A549 (cell line): ENCODE measurements at regions not wholly inside any gene's neighbourhood (a gene's known extent, or its start where the extent isn't known, plus 50 kb on each side); places are given as distances from the start of the nearest gene placed in this dataset.

Experiments
- ATAC-seq, 2 experiments: fragments of 200-7000 bp in 1 of 2; fragments of >200 bp in 1 of 2; cut with Nextera tagmentation in 1 of 2; cut with Tn5 transposase in 1 of 2; 3 replicates each; pipeline versions ENCODE4 v1.8.0 to v1.9.1; 2018 to 2020; ENCODE audit warnings: mild to moderate bottlenecking in 1 of 2, moderate library complexity in 1 of 2
- CTCF ChIA-PET: fragments of 300-600 bp; sonication (Branson Sonifier 250); formaldehyde crosslinking; extraction: SDS; loops from one replicate; lab custom pipeline; 2021; ENCODE audit warnings: antibody characterized with exemption, inconsistent platforms; lab: Yijun Ruan, JAX
- POLR2A ChIA-PET: fragments of 350-600 bp; formaldehyde crosslinking; extraction: SDS; loops from one replicate; lab custom pipeline; 2021; ENCODE audit warnings: antibody characterized with exemption, inconsistent platforms; lab: Yijun Ruan, JAX
- DNase-seq, 2 experiments: peaks; one replicate each; pipeline versions ENCODE4 v3.0.0 to v3.0.0-alpha.2; 2011 to 2016; ENCODE audit warnings: low read depth in 1 of 2, low spot score in 1 of 2
- FAIRE-seq: peaks from 2 replicates; lab custom pipeline; 2011; peaks lifted over from hg19 to GRCh38; lab: Jason Lieb, UNC
- H3K27ac ChIP-seq, 2 experiments: fragments of >200 bp; sonication (Bioruptor Twin); formaldehyde crosslinking; 3 replicates each; pipeline ENCODE4 v1.5.1; 2016 to 2017
- H3K4me1 ChIP-seq: fragments of >200 bp; sonication (Bioruptor Twin); formaldehyde crosslinking; 3 replicates; pipeline ENCODE4 v1.6.1; 2016
- H3K4me2 ChIP-seq: fragments of >200 bp; sonication (Bioruptor Twin); formaldehyde crosslinking; 3 replicates; pipeline ENCODE4 v1.6.1; 2016
- H3K4me3 ChIP-seq: fragments of >200 bp; sonication (Bioruptor Twin); formaldehyde crosslinking; 3 replicates; pipeline ENCODE4 v1.5.1; 2016
- H3K9me3 ChIP-seq: fragments of >200 bp; sonication (Bioruptor Twin); formaldehyde crosslinking; 3 replicates; pipeline ENCODE4 v1.6.1; 2016
- CHD4 ChIP-seq: fragments of 200-600 bp; sonication (generic); IDR thresholded peaks from 2 replicates; pipeline ENCODE4 v1.6.1; 2016; ENCODE audit warnings: antibody characterized with exemption, mild to moderate bottlenecking, borderline replicate concordance
- EHF ChIP-seq: fragments of 250-450 bp; sonication (Bioruptor Pico); IDR thresholded peaks from 2 replicates; pipeline ENCODE4 v1.5.0; 2020; ENCODE audit warnings: mild to moderate bottlenecking
- EHMT2 ChIP-seq: fragments of 200-600 bp; sonication (generic); IDR thresholded peaks from 2 replicates; pipeline ENCODE4 v1.6.1; 2016; ENCODE audit warnings: antibody characterized with exemption, low read depth, mild to moderate bottlenecking, moderate library complexity
- EP300 ChIP-seq, 2 experiments: fragments of >200 bp; sonication (Bioruptor Twin); formaldehyde crosslinking; IDR thresholded peaks; 2 replicates in 1 of 2; 3 replicates in 1 of 2; pipeline ENCODE4 v1.6.1; 2016 to 2017
- FOSB ChIP-seq: fragments of 250-450 bp; sonication (Bioruptor Pico); IDR thresholded peaks from 2 replicates; pipeline ENCODE4 v1.5.0; 2020; ENCODE audit warnings: mild to moderate bottlenecking, moderate library complexity
- FOXS1 ChIP-seq: fragments of 250-450 bp; sonication (Bioruptor Pico); IDR thresholded peaks from 2 replicates; pipeline ENCODE4 v1.5.0; 2020; ENCODE audit warnings: mild to moderate bottlenecking, moderate library complexity
- GATA3 ChIP-seq: IDR thresholded peaks from 2 replicates; pipeline ENCODE4 v1.6.1; 2012; ENCODE audit warnings: borderline replicate concordance
- HDAC2 ChIP-seq: fragments of 200-600 bp; sonication (generic); IDR thresholded peaks from 2 replicates; pipeline ENCODE4 v1.6.1; 2016
- HEYL ChIP-seq: fragments of 250-450 bp; sonication (Bioruptor Pico); IDR thresholded peaks from 2 replicates; pipeline ENCODE4 v1.8.0; 2021; ENCODE audit warnings: mild to moderate bottlenecking, moderate library complexity
- HOXB5 ChIP-seq: fragments of 250-450 bp; sonication (Bioruptor Pico); IDR thresholded peaks from 2 replicates; pipeline ENCODE4 v1.5.0; 2020; ENCODE audit warnings: mild to moderate bottlenecking, moderate library complexity
- JUN ChIP-seq, 2 experiments: fragments of >200 bp; sonication (Bioruptor Twin); formaldehyde crosslinking; IDR thresholded peaks; 2 replicates in 1 of 2; 3 replicates in 1 of 2; pipeline ENCODE4 v1.6.1; 2016 to 2017
- JUNB ChIP-seq: fragments of >200 bp; sonication (Bioruptor Twin); formaldehyde crosslinking; IDR thresholded peaks from 2 replicates; pipeline ENCODE4 v1.6.1; 2016
- MYC ChIP-seq: IDR thresholded peaks from 2 replicates; pipeline ENCODE4 v1.6.1; 2012; ENCODE audit warnings: mild to moderate bottlenecking, inconsistent platforms, low read length, improper control_type of control experiment, borderline replicate concordance
- NPAS2 ChIP-seq: fragments of 250-450 bp; sonication (Bioruptor Pico); IDR thresholded peaks from 2 replicates; pipeline ENCODE4 v1.8.0; 2022; ENCODE audit warnings: mild to moderate bottlenecking, moderate library complexity, borderline replicate concordance
- POLR2AphosphoS2 ChIP-seq: conservative IDR thresholded peaks from 2 replicates; pipeline ENCODE4 v1.6.1; 2012; ENCODE audit warnings: low read length, improper control_type of control experiment, inconsistent platforms
- RFX5 ChIP-seq: fragments of 450-650 bp; IDR thresholded peaks from 2 replicates; pipeline ENCODE4 v1.7.1; 2014; ENCODE audit warnings: antibody characterized with exemption, mild to moderate bottlenecking, moderate library complexity
- RNF2 ChIP-seq: fragments of 200-600 bp; sonication (generic); IDR thresholded peaks from 2 replicates; pipeline ENCODE4 v1.6.1; 2016; ENCODE audit warnings: low read depth, mild to moderate bottlenecking, antibody characterized with exemption, moderate library complexity, borderline replicate concordance
- ZC3H11A ChIP-seq: fragments of 450-650 bp; IDR thresholded peaks from 2 replicates; pipeline ENCODE4 v1.6.1; 2014; ENCODE audit warnings: antibody characterized with exemption, mild to moderate bottlenecking
- WGBS: methylation state at CpG from one replicate; pipeline ENCODE4 v1.1.6; 2017; ENCODE audit errors: missing lambda C conversion rate; 5-methylcytosine and 5-hydroxymethylcytosine counted together
- TF ChIP-seq, protein P1 (sequence below): fragments of >200 bp; sonication (Bioruptor Twin); formaldehyde crosslinking; IDR thresholded peaks from 2 replicates; pipeline ENCODE4 v1.6.1; 2016
- TF ChIP-seq, protein P2 (sequence below): fragments of 250-450 bp; sonication (Bioruptor Pico); IDR thresholded peaks from 2 replicates; pipeline ENCODE4 v1.5.0; 2020; ENCODE audit warnings: low read depth, mild to moderate bottlenecking, moderate library complexity
- TF ChIP-seq, protein P3 (sequence below): fragments of 150-350 bp; IDR thresholded peaks from 2 replicates; pipeline ENCODE4 v1.6.1; 2014; ENCODE audit warnings: low read depth, mild to moderate bottlenecking, low read length
- TF ChIP-seq, protein P4 (sequence below): fragments of 200-600 bp; sonication (generic); IDR thresholded peaks from 2 replicates; pipeline ENCODE4 v1.6.1; 2016; ENCODE audit warnings: antibody characterized with exemption, mild to moderate bottlenecking, moderate library complexity
- TF ChIP-seq, protein P5 (sequence below): IDR thresholded peaks from 2 replicates; pipeline ENCODE4 v1.6.1; 2012

DNA sequence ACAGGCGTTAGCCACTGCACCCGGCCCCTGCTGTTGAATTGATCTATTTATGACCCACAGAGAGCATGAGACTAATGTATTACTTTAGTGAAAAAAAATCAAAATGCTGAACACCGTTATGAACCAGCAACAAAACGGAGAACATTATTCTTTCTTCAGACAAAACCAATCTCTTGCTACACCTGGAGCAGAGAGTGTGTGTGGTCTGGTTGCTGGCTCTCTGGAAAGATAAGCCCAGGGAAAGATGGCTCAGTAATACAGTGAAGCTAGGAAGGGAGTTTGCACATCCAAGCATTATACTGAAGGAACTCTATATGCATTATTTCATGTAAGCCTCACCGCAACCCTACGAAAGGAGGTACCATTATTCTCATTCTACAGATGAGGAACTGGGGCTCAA lies 117.0 kb downstream of the GLUL start (continued):
- TF ChIP-seq, protein P1, sequence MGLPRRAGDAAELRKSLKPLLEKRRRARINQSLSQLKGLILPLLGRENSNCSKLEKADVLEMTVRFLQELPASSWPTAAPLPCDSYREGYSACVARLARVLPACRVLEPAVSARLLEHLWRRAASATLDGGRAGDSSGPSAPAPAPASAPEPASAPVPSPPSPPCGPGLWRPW: no peak
- TF ChIP-seq, all 56 proteins: peak for 0

DNA sequence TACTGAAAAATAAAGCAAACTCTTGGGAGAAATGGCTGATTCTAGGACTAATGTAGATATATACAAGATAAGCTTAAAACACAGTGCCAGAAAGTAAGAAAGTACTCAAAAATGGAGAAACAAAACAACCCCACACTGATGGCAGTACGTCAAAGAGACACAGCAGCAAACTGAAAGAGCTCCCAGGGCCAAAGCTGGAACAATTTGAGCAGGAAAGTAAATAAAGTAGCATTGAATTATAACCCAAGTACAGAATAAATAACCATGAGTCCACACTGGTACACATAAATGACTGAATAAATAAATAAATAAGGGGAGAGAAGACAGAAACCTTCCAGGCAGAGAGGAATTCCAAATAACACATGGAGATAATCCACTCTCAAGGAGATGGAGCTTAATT lies 120.9 kb downstream of the GLUL start:
- ATAC-seq (no peak), FAIRE-seq (no peak), DNase-seq (no peak)

DNA sequence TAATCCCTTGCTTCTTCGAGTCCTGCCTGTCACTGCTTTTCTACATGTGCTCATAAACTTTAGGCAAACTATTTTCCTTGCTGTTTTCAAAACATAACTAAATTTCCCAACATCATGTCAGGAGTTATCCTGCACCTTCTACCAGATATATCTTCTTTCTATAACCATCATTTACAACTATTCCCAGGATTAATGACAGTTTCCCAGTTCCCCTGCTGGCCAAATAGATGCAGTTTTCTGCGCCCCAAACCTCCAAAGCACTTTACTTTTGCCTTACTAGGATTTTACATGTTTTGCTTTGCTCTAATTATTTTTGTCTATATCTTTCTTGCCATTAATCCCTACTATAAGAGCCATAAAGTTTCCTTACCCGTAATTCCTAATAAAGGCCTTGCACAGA lies 122.5 kb downstream of the GLUL start:
- no peak overlapping the region for H3K4me2 ChIP-seq
- H3K27ac ChIP-seq: no peak overlapping the region
- H3K9me3 ChIP-seq: no peaks in the 10 kb centered on the region
- TF ChIP-seq RFX5 (no peak), ZC3H11A (no peak), FOXS1 (CRISPR knock-in tag) (no peak), MYC (no peak)
- TF ChIP-seq, protein P1: no peak
- TF ChIP-seq, protein P2, sequence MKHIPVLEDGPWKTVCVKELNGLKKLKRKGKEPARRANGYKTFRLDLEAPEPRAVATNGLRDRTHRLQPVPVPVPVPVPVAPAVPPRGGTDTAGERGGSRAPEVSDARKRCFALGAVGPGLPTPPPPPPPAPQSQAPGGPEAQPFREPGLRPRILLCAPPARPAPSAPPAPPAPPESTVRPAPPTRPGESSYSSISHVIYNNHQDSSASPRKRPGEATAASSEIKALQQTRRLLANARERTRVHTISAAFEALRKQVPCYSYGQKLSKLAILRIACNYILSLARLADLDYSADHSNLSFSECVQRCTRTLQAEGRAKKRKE (CRISPR knock-in tag): no peak
- TF ChIP-seq, all 56 proteins: peak for 0
- 73% methylated on average over 3 of the region's 3 CpGs for WGBS
- no peak overlapping the region for H3K4me3 ChIP-seq
- ChIA-PET CTCF (no interaction called here), POLR2A (no interaction called here)
- ATAC-seq (no peak), DNase-seq (no peak), FAIRE-seq (no peak)
- no peaks in the 10 kb centered on the region for H3K4me1 ChIP-seq

More for the DNA sequence above, 120.9 kb downstream of the GLUL start:
- POLR2A ChIA-PET: no interaction called here
- H3K9me3 ChIP-seq: no peaks in the 10 kb centered on the region
- H3K4me3 ChIP-seq: no peak overlapping the region
- no peak overlapping the region for H3K4me2 ChIP-seq
- 19% methylated on average over 1 of the region's 1 CpG for WGBS
- CTCF ChIA-PET: interaction anchor here (1.2 kb wide), 1 partner anchor 28 kb away, joined by 3 read pairs; no protein-coding TSS in a partner anchor
- H3K27ac ChIP-seq: no peak overlapping the region
- no peaks in the 10 kb centered on the region for H3K4me1 ChIP-seq
- TF ChIP-seq FOSB: no peak
- no peak for TF ChIP-seq EHMT2
- no peak for TF ChIP-seq GATA3
- no peak for TF ChIP-seq RNF2
- TF ChIP-seq JUNB: no peak
- TF ChIP-seq EP300 (IDR thresholded peaks at IDR 0.05): no peak
- TF ChIP-seq CHD4: no peak
- TF ChIP-seq JUN (IDR thresholded peaks at IDR 0.05): no peak
- TF ChIP-seq RFX5: no peak
- no peak for TF ChIP-seq HEYL (CRISPR knock-in tag)
- TF ChIP-seq NPAS2 (CRISPR knock-in tag): no peak
- no peak for TF ChIP-seq EHF (CRISPR knock-in tag)
- no peak for TF ChIP-seq POLR2AphosphoS2
- TF ChIP-seq, protein P3, sequence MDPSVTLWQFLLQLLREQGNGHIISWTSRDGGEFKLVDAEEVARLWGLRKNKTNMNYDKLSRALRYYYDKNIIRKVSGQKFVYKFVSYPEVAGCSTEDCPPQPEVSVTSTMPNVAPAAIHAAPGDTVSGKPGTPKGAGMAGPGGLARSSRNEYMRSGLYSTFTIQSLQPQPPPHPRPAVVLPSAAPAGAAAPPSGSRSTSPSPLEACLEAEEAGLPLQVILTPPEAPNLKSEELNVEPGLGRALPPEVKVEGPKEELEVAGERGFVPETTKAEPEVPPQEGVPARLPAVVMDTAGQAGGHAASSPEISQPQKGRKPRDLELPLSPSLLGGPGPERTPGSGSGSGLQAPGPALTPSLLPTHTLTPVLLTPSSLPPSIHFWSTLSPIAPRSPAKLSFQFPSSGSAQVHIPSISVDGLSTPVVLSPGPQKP: no peak
- TF ChIP-seq, protein P2 (CRISPR knock-in tag): no peak
- TF ChIP-seq, protein P4, sequence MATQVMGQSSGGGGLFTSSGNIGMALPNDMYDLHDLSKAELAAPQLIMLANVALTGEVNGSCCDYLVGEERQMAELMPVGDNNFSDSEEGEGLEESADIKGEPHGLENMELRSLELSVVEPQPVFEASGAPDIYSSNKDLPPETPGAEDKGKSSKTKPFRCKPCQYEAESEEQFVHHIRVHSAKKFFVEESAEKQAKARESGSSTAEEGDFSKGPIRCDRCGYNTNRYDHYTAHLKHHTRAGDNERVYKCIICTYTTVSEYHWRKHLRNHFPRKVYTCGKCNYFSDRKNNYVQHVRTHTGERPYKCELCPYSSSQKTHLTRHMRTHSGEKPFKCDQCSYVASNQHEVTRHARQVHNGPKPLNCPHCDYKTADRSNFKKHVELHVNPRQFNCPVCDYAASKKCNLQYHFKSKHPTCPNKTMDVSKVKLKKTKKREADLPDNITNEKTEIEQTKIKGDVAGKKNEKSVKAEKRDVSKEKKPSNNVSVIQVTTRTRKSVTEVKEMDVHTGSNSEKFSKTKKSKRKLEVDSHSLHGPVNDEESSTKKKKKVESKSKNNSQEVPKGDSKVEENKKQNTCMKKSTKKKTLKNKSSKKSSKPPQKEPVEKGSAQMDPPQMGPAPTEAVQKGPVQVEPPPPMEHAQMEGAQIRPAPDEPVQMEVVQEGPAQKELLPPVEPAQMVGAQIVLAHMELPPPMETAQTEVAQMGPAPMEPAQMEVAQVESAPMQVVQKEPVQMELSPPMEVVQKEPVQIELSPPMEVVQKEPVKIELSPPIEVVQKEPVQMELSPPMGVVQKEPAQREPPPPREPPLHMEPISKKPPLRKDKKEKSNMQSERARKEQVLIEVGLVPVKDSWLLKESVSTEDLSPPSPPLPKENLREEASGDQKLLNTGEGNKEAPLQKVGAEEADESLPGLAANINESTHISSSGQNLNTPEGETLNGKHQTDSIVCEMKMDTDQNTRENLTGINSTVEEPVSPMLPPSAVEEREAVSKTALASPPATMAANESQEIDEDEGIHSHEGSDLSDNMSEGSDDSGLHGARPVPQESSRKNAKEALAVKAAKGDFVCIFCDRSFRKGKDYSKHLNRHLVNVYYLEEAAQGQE: no peak
- no peak for TF ChIP-seq HOXB5 (CRISPR knock-in tag)
- TF ChIP-seq ZC3H11A: no peak
- no peak for TF ChIP-seq HDAC2
- TF ChIP-seq, protein P5, sequence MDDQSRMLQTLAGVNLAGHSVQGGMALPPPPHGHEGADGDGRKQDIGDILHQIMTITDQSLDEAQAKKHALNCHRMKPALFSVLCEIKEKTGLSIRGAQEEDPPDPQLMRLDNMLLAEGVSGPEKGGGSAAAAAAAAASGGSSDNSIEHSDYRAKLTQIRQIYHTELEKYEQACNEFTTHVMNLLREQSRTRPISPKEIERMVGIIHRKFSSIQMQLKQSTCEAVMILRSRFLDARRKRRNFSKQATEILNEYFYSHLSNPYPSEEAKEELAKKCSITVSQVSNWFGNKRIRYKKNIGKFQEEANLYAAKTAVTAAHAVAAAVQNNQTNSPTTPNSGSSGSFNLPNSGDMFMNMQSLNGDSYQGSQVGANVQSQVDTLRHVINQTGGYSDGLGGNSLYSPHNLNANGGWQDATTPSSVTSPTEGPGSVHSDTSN: no peak
